Panc1 (cell line): ENCODE measurements at regions not wholly inside any gene's neighbourhood (a gene's known extent, or its start where the extent isn't known, plus 50 kb on each side); places are given as distances from the start of the nearest gene placed in this dataset.

ENCODE experiments used
- POLR2AphosphoS5 ChIP-seq: IDR thresholded peaks from 2 replicates; pipeline ENCODE4 v1.6.1; 2012; ENCODE audit warnings: mild to moderate bottlenecking, low read depth, low read length, moderate library complexity
- TCF7L2 ChIP-seq: IDR thresholded peaks from 2 replicates; pipeline ENCODE4 v1.6.1; 2011; ENCODE audit warnings: mild to moderate bottlenecking, low read depth, low read length, inconsistent platforms
- TF ChIP-seq, protein P1 (sequence below): fragments of 450-650 bp; IDR thresholded peaks from 2 replicates; pipeline ENCODE4 v1.5.1; 2017; ENCODE audit warnings: mild to moderate bottlenecking
- TF ChIP-seq, protein P2 (sequence below), 2 experiments: IDR thresholded peaks; 2 replicates each; pipeline ENCODE4 v1.6.1; 2011 to 2012; ENCODE audit warnings: low read depth in 2 of 2, control low read depth in 1 of 2, low read length in 1 of 2, mild to moderate bottlenecking in 1 of 2, moderate library complexity in 1 of 2; ENCODE audit not compliant: insufficient read depth in 1 of 2

DNA sequence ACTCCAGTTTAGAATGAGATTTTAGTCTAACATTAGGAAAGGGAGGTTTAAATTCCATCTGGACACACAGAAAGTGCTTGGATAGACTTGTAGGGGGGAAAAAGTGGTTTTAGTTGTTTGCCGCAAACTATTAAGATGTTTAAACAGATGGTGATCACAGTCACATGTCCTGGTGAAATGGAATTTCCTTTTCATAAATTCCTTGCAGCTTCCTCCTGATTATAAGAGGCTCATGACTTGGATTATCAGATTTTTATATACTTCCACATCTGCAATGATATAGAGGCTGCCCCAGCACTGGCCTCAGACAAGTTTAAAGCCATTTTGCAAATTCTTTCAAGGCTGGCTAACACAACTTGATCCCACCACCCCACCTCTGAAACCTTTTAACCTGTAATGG is 106.4 kb upstream of the ARMC3 start:
- no peak for TF ChIP-seq POLR2AphosphoS5
- TF ChIP-seq, protein P1, sequence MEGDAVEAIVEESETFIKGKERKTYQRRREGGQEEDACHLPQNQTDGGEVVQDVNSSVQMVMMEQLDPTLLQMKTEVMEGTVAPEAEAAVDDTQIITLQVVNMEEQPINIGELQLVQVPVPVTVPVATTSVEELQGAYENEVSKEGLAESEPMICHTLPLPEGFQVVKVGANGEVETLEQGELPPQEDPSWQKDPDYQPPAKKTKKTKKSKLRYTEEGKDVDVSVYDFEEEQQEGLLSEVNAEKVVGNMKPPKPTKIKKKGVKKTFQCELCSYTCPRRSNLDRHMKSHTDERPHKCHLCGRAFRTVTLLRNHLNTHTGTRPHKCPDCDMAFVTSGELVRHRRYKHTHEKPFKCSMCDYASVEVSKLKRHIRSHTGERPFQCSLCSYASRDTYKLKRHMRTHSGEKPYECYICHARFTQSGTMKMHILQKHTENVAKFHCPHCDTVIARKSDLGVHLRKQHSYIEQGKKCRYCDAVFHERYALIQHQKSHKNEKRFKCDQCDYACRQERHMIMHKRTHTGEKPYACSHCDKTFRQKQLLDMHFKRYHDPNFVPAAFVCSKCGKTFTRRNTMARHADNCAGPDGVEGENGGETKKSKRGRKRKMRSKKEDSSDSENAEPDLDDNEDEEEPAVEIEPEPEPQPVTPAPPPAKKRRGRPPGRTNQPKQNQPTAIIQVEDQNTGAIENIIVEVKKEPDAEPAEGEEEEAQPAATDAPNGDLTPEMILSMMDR: no peak
- no peak for TF ChIP-seq TCF7L2
- TF ChIP-seq, protein P2, sequence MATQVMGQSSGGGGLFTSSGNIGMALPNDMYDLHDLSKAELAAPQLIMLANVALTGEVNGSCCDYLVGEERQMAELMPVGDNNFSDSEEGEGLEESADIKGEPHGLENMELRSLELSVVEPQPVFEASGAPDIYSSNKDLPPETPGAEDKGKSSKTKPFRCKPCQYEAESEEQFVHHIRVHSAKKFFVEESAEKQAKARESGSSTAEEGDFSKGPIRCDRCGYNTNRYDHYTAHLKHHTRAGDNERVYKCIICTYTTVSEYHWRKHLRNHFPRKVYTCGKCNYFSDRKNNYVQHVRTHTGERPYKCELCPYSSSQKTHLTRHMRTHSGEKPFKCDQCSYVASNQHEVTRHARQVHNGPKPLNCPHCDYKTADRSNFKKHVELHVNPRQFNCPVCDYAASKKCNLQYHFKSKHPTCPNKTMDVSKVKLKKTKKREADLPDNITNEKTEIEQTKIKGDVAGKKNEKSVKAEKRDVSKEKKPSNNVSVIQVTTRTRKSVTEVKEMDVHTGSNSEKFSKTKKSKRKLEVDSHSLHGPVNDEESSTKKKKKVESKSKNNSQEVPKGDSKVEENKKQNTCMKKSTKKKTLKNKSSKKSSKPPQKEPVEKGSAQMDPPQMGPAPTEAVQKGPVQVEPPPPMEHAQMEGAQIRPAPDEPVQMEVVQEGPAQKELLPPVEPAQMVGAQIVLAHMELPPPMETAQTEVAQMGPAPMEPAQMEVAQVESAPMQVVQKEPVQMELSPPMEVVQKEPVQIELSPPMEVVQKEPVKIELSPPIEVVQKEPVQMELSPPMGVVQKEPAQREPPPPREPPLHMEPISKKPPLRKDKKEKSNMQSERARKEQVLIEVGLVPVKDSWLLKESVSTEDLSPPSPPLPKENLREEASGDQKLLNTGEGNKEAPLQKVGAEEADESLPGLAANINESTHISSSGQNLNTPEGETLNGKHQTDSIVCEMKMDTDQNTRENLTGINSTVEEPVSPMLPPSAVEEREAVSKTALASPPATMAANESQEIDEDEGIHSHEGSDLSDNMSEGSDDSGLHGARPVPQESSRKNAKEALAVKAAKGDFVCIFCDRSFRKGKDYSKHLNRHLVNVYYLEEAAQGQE (IDR thresholded peaks at IDR 0.05; ENCODE audit: insufficient read depth in 1 of 2, low read depth in 2 of 2, low read length in 1 of 2): no peak
